ENCODE measurements at regions not wholly inside any gene's neighbourhood (a gene's known extent, or its start where the extent isn't known, plus 50 kb on each side); places are given as distances from the start of the nearest gene placed in this dataset.

GRCh38 chr7:53940483-53940882 is 601.7 kb upstream of the VSTM2A start:
- no peak for TF ChIP-seq PATZ1 (CRISPR knock-in tag; IDR thresholded peaks at IDR 0.05; ENCODE audit: borderline replicate concordance)
- TF ChIP-seq ZFP30 (CRISPR knock-in tag; IDR thresholded peaks at IDR 0.05) = no peak
- TF ChIP-seq POU6F1 (CRISPR knock-in tag; IDR thresholded peaks at IDR 0.05; ENCODE audit: borderline replicate concordance, low read depth) = no peak
- TF ChIP-seq OSR1 (CRISPR knock-in tag; IDR thresholded peaks at IDR 0.05) = no peak
- no peak for TF ChIP-seq ZNF70 (CRISPR knock-in tag; IDR thresholded peaks at IDR 0.05)
- TF ChIP-seq ARNTL (CRISPR knock-in tag; IDR thresholded peaks at IDR 0.05; ENCODE audit: borderline replicate concordance, low read depth) = no peak
- TF ChIP-seq CSDC2 (CRISPR knock-in tag; IDR thresholded peaks at IDR 0.05) = no peak
- no peak for TF ChIP-seq TSHZ2 (CRISPR knock-in tag; IDR thresholded peaks at IDR 0.05)
- no peak for TF ChIP-seq ZNF565 (CRISPR knock-in tag; conservative IDR thresholded peaks at IDR 0.05; ENCODE audit: low read depth)
- no peak for TF ChIP-seq ZC3H10 (CRISPR knock-in tag; IDR thresholded peaks at IDR 0.05)
- no peak for TF ChIP-seq RARB (CRISPR knock-in tag; IDR thresholded peaks at IDR 0.05)
- TF ChIP-seq ISL1 (CRISPR knock-in tag; IDR thresholded peaks at IDR 0.05) = no peak
